ENCODE measurements at regions not wholly inside any gene's neighbourhood (a gene's known extent, or its start where the extent isn't known, plus 50 kb on each side); places are given as distances from the start of the nearest gene placed in this dataset.

DNA sequence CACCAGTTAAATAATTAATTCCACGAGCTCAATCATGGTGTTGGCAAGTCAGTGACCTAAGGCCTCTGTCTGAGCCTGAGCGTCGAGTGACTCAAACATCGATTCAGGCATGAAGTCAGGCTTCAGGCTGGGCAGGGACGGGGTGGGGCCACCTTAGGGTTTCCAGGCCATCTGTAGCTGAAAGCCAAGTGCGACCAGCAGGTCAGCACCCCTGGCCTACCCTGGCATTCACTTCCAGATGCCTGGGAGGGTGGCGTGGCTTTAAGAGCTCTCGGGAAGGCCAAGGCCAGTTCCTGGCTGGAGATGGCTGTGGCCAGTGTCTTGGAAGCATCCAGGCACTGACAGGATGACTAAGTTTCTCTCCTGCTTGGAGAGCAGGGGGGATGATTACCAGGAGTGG, 113.4 kb downstream of the DACT2 start:
- Histone ChIP-seq H3K4me2 (ENCODE audit: low read depth, low read length) (no peak overlapping the region), H2BK120ac (ENCODE audit: low read depth, low read length) (no peak overlapping the region)
- 77% methylated on average over 4 of the region's 8 CpGs; no CpG with 5 or more reads in 1 of the 2 experiments for WGBS, 2 experiments (ENCODE audit: extremely low coverage in 2 of 2, insufficient read length in 1 of 2)

More for the DNA sequence above, 113.4 kb downstream of the DACT2 start:
- Histone ChIP-seq H3K27ac (ENCODE audit: insufficient read depth, low read length) (no peak overlapping the region), H3K27me3 (ENCODE audit: control insufficient read depth, insufficient read depth, low read length) (no peaks in the 10 kb centered on the region), H4K91ac (ENCODE audit: insufficient read depth, low read depth, low read length) (no peak overlapping the region), H3K23ac (ENCODE audit: low read depth, low read length) (no peak overlapping the region), H3K4me3 (ENCODE audit: insufficient read depth, low read depth, low read length) (no peak overlapping the region), H2BK20ac (ENCODE audit: low read depth, low read length) (no peak overlapping the region), H3K14ac (replicated peaks; ENCODE audit: low read depth, low read length) (no peak overlapping the region), H3K18ac (ENCODE audit: low read depth, low read length) (no peak overlapping the region), H3K79me1 (ENCODE audit: low read depth in 1 of 2, low read length in 2 of 2) (no peaks in the 10 kb centered on the region), H2AK9ac (replicated peaks; ENCODE audit: low read depth, low read length, poor library complexity) (no peak overlapping the region), H3K9ac (ENCODE audit: low read depth, low read length) (no peak overlapping the region), H3K4ac (ENCODE audit: low read depth, low read length) (no peak overlapping the region), H3K36me3 (ENCODE audit: control insufficient read depth, insufficient read depth, low read length) (no peaks in the 10 kb centered on the region), H2AK5ac (ENCODE audit: low read depth, low read length) (no peak overlapping the region), H4K20me1 (ENCODE audit: insufficient read depth, low read length) (no peaks in the 10 kb centered on the region), H2BK15ac (ENCODE audit: low read depth, low read length) (no peak overlapping the region), H2AFZ (replicated peaks; ENCODE audit: low read length, poor library complexity) (no peak overlapping the region), H4K8ac (ENCODE audit: low read depth in 2 of 2, low read length in 2 of 2) (no peak overlapping the region), H3K56ac (ENCODE audit: extremely low read depth, insufficient read depth, low read length) (no peak overlapping the region), H4K5ac (ENCODE audit: low read depth, low read length) (no peak overlapping the region), H3K4me1 (ENCODE audit: control insufficient read depth, insufficient read depth, low read length) (no peaks in the 10 kb centered on the region), H3K9me1 (ENCODE audit: insufficient read depth, low read length) (no peaks in the 10 kb centered on the region), H2BK5ac (ENCODE audit: low read depth, low read length, poor library complexity, severe bottlenecking) (no peak overlapping the region), H3K9me3 (ENCODE audit: control insufficient read depth, insufficient read depth, low read length) (peaks cover 29% of the 10 kb centered on the region)
- POLR2A ChIA-PET (ENCODE audit: unreplicated experiment) = no interaction called here
- TF ChIP-seq MAZ (IDR thresholded peaks at IDR 0.05; ENCODE audit: borderline replicate concordance, low read depth, low read length) (no peak), RCOR1 (IDR thresholded peaks at IDR 0.05; ENCODE audit: insufficient replicate concordance, low read length) (no peak), FOS (IDR thresholded peaks at IDR 0.05; ENCODE audit: low read depth, low read length) (no peak), CEBPB (IDR thresholded peaks at IDR 0.05; ENCODE audit: low read depth, low read length) (no peak), RAD21 (IDR thresholded peaks at IDR 0.05; ENCODE audit: low read length) (no peak), BHLHE40 (IDR thresholded peaks at IDR 0.05; ENCODE audit: low read depth, low read length) (no peak), SMC3 (IDR thresholded peaks at IDR 0.05; ENCODE audit: low read depth, low read length) (no peak), CHD1 (IDR thresholded peaks at IDR 0.05; ENCODE audit: low read depth, low read length) (no peak), NFE2L2 (IDR thresholded peaks at IDR 0.05; ENCODE audit: low read depth, low read length) (no peak), MXI1 (IDR thresholded peaks at IDR 0.05; ENCODE audit: borderline replicate concordance, low read depth, low read length) (no peak), MAFK (IDR thresholded peaks at IDR 0.05; ENCODE audit: low read depth, low read length) (no peak)
- TF ChIP-seq, protein P1, sequence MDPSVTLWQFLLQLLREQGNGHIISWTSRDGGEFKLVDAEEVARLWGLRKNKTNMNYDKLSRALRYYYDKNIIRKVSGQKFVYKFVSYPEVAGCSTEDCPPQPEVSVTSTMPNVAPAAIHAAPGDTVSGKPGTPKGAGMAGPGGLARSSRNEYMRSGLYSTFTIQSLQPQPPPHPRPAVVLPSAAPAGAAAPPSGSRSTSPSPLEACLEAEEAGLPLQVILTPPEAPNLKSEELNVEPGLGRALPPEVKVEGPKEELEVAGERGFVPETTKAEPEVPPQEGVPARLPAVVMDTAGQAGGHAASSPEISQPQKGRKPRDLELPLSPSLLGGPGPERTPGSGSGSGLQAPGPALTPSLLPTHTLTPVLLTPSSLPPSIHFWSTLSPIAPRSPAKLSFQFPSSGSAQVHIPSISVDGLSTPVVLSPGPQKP (IDR thresholded peaks at IDR 0.05; ENCODE audit: borderline replicate concordance, low read depth, low read length) = no peak
- TF ChIP-seq, protein P2, sequence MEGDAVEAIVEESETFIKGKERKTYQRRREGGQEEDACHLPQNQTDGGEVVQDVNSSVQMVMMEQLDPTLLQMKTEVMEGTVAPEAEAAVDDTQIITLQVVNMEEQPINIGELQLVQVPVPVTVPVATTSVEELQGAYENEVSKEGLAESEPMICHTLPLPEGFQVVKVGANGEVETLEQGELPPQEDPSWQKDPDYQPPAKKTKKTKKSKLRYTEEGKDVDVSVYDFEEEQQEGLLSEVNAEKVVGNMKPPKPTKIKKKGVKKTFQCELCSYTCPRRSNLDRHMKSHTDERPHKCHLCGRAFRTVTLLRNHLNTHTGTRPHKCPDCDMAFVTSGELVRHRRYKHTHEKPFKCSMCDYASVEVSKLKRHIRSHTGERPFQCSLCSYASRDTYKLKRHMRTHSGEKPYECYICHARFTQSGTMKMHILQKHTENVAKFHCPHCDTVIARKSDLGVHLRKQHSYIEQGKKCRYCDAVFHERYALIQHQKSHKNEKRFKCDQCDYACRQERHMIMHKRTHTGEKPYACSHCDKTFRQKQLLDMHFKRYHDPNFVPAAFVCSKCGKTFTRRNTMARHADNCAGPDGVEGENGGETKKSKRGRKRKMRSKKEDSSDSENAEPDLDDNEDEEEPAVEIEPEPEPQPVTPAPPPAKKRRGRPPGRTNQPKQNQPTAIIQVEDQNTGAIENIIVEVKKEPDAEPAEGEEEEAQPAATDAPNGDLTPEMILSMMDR (conservative IDR thresholded peaks at IDR 0.05; ENCODE audit: low read depth, low read length) = no peak
- dilution Hi-C loops (cut with HindIII; ENCODE audit: low sequenced_read_pairs, unreplicated experiment) = no loop called here
- intact Hi-C loops (cut with micrococcal nuclease) = no loop called here
- no peak for DNase-seq
- CTCF ChIA-PET = no interaction called here
- BruUV-seq (replicated peaks) = no TSS peak
- no peak for ATAC-seq (ENCODE audit: low read depth)
- in situ Hi-C loops (cut with MboI; ENCODE audit: low sequenced_read_pairs) = no loop called here

All from IMR-90 (cell line).